RKO (cell line): ENCODE measurements at regions not wholly inside any gene's neighbourhood (a gene's known extent, or its start where the extent isn't known, plus 50 kb on each side); places are given as distances from the start of the nearest gene placed in this dataset.
"Not testable (repeated sequence)": the region's sequence is repeated elsewhere in the genome, so short reads cannot be mapped to it uniquely, and the experiment has no call there.

Source experiments
- DNase-seq: peaks from one replicate; pipeline ENCODE4 v3.0.0-alpha.2; 2016; ENCODE audit warnings: low spot score

GRCh38 chr3:127046690-127047089 lies 63.8 kb downstream of the PLXNA1 start:
- not testable (repeated sequence) for DNase-seq

- DNase-seq: no peak
Observed at GRCh38 chr3:127049393-127049792, 66.5 kb downstream of the PLXNA1 start.

GRCh38 chr3:127050733-127051132 lies 67.8 kb downstream of the PLXNA1 start:
- no peak for DNase-seq

- DNase-seq: no peak
Observed at GRCh38 chr3:127052121-127052561, 69.2 kb downstream of the PLXNA1 start.

- no peak for DNase-seq
Observed at GRCh38 chr3:127053026-127053425, 70.1 kb downstream of the PLXNA1 start.

- no peak for DNase-seq
Observed at GRCh38 chr3:127053450-127053849, 70.5 kb downstream of the PLXNA1 start.

- no peak for DNase-seq
Observed at GRCh38 chr3:127053979-127054378, 71.1 kb downstream of the PLXNA1 start.

- DNase-seq: no peak
Observed at GRCh38 chr3:127056281-127056680, 73.4 kb downstream of the PLXNA1 start.

- no peak for DNase-seq
Observed at GRCh38 chr3:127056976-127057375, 74.1 kb downstream of the PLXNA1 start.

- DNase-seq: no peak
Observed at GRCh38 chr3:127059072-127059471, 76.2 kb downstream of the PLXNA1 start.

- DNase-seq: no peak
Observed at GRCh38 chr3:127061641-127062040, 78.7 kb downstream of the PLXNA1 start.

GRCh38 chr3:127062926-127063325 lies 80.0 kb downstream of the PLXNA1 start:
- DNase-seq: no peak

GRCh38 chr3:127063916-127064315 lies 81.0 kb downstream of the PLXNA1 start:
- no peak for DNase-seq

- DNase-seq: peak; percentile 66
Observed at GRCh38 chr3:127064391-127065137, 81.6 kb downstream of the PLXNA1 start.

- DNase-seq: no peak
Observed at GRCh38 chr3:127065138-127065427, 82.2 kb downstream of the PLXNA1 start.

GRCh38 chr3:127065561-127066290 lies 82.8 kb downstream of the PLXNA1 start:
- no peak for DNase-seq

- DNase-seq: no peak
Observed at GRCh38 chr3:127066635-127067034, 83.7 kb downstream of the PLXNA1 start.

GRCh38 chr3:127067116-127067910 lies 84.4 kb downstream of the PLXNA1 start:
- DNase-seq: no peak

- DNase-seq: no peak
Observed at GRCh38 chr3:127068111-127068810, 85.3 kb downstream of the PLXNA1 start.

GRCh38 chr3:127068871-127069270 lies 86.0 kb downstream of the PLXNA1 start:
- DNase-seq: no peak

GRCh38 chr3:127069814-127070440 lies 87.0 kb downstream of the PLXNA1 start:
- DNase-seq: no peak

- DNase-seq: no peak
Observed at GRCh38 chr3:127070776-127071175, 87.9 kb downstream of the PLXNA1 start.
